GM10266 (cell line): ENCODE measurements at regions not wholly inside any gene's neighbourhood (a gene's known extent, or its start where the extent isn't known, plus 50 kb on each side); places are given as distances from the start of the nearest gene placed in this dataset.

Source experiments
- DNase-seq: peaks from one replicate; pipeline ENCODE4 v3.0.0; 2012; ENCODE audit errors: extremely low spot score
- TF ChIP-seq, protein P1 (sequence below): IDR thresholded peaks from 2 replicates; pipeline ENCODE4 v1.5.1; 2012; ENCODE audit warnings: mild to moderate bottlenecking, low read depth; ENCODE audit not compliant: control insufficient read depth, insufficient read depth; ENCODE audit errors: missing control alignments

DNA sequence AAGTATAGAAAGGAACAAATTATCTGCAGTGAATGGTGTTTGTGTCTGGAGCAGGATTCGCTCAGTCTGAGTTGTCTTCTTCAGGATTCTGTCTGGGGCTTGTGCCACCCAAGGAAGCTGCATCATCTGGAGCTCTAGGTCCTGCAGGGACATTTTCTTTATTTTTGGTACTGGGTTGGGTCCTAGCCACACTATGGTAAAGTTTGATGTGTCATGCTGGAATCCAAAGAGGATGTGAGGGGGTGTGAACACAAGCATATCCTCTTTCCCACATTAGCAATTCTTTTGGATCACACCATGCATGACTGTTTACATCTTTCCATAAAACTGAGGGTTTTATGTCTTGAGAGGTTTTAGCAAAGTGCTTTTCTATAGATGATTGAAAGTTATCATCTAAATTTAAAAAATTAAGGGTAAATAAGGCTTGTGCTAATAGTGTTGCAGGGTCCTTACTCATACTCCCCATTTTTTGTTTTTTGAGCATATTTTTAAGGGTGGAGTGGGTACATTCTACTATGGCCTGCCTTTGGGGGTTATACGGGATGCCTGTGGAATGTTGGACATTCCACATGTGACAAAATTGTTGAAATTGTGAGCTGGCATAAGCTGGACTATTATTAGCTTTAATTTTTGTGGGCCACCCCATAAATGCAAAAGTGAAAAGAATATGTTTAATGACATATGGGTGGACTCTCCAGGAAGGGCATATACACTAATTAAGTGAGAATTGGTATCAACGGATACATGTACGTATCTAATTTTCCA is 152.0 kb upstream of the HMCN1 start:
- DNase-seq: no peak
- TF ChIP-seq, protein P1, sequence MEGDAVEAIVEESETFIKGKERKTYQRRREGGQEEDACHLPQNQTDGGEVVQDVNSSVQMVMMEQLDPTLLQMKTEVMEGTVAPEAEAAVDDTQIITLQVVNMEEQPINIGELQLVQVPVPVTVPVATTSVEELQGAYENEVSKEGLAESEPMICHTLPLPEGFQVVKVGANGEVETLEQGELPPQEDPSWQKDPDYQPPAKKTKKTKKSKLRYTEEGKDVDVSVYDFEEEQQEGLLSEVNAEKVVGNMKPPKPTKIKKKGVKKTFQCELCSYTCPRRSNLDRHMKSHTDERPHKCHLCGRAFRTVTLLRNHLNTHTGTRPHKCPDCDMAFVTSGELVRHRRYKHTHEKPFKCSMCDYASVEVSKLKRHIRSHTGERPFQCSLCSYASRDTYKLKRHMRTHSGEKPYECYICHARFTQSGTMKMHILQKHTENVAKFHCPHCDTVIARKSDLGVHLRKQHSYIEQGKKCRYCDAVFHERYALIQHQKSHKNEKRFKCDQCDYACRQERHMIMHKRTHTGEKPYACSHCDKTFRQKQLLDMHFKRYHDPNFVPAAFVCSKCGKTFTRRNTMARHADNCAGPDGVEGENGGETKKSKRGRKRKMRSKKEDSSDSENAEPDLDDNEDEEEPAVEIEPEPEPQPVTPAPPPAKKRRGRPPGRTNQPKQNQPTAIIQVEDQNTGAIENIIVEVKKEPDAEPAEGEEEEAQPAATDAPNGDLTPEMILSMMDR: no peak

DNA sequence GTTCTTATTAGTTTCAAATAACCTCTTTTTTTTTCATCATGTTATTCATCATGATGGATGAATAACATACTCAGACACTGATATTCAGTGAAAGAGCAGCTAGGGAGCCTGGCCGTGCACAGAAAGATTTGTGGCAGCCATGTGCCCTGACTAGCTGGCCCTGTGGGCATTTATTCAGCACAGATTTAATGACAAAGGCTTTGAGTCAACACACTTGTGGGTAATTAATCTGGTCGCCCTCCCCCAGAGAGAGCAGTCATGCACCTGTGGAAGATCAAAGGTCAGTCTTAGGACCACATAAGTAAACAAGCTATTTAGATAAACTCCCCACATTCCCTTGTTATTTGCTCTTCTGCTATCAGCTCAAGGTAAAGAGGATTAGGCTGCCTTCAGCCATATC is 153.2 kb upstream of the HMCN1 start:
- DNase-seq: no peak
- TF ChIP-seq, protein P1: no peak

DNA sequence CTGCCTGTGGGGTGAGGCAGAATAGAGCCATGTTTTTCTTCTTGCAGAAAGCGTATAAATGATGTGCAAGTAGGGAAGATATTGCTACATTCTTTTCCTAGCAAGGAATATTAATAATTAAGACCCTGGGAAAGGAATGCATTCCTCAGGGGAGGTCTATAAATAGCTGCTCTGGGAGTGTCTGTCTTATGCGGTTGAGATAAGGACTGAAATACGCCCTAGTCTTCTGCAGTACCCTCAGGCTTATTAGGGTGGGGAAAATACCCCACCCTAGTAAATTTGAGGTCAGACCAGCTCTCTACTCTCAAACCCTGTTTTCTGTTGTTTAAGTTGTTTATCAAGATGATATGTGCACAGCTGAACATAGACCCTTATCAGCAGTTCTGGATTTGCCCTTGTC is 155.9 kb upstream of the HMCN1 start:
- DNase-seq: no peak
- TF ChIP-seq, protein P1: no peak

DNA sequence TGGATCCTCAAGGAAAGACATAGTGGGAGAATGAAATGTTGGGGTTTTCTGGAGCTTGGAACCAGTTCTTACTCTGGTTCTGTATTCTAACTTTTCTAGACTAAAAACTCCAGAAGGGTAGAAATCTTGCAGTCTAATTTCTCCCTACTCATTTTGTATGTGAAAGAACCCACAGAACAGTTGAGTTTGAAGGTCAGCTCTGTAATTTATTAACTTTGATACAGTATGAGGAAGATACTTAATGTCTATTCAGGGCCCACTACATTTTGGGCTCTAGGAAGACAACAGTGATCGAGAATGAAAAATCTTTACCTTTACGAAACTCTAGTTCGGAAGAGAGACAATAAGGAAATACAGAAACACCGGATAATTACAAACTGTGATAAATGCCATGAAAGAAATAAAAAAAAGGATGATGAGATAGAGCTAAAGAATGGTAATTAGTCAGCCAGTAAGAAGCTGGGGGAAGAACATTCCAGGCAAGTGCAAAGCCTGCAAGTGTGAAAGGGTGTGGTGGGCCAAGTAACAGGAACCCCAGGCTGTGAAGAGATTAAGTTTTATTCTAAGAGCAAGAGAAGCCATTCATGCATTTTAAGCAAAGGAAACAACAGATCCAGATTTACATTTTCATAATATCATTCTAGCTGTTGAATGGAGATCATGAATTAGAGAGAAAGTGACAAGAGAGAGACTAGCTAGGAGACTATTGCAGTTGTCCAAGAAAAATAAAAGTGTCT is 159.9 kb upstream of the HMCN1 start:
- TF ChIP-seq, protein P1: no peak
- DNase-seq: no peak

DNA sequence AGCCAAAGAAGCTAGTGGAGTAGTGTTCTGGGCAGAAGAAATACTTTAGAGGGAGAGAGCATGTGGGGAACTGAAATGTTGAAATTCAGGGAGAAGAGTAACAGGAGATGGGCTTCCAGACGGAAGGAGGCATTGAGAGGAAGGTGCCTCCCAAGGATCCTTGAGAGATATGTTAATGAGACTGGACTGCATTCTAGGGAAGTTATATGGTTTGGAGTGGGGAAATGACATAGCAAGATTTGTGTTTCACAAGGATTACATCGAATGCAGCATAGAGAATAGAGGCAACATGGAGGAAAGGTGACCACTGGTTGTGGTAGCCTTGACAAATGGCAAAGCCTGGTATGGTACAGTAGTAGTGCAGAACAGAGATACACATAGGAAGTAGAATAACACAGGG is 160.5 kb upstream of the HMCN1 start:
- TF ChIP-seq, protein P1: no peak
- DNase-seq: no peak

DNA sequence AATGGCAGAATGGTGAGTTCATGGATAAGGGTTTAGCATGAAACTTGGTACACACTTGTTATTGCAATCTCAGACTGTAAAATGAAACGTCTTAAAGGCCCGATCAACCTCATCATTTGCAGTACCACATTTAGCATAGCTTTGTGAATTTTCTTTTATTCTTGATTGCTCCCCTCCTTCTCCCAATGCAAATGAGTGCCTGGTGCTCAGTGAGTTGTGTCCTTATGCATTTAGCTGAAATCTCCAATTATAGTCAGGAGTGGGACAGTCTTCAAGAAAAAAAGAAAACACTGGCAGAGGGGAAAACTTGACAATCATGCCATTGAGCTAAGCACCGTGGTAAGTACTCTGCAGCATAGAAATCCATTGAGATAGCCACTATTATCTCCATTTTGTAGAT is 161.0 kb upstream of the HMCN1 start:
- no peak for DNase-seq
- TF ChIP-seq, protein P1: no peak

DNA sequence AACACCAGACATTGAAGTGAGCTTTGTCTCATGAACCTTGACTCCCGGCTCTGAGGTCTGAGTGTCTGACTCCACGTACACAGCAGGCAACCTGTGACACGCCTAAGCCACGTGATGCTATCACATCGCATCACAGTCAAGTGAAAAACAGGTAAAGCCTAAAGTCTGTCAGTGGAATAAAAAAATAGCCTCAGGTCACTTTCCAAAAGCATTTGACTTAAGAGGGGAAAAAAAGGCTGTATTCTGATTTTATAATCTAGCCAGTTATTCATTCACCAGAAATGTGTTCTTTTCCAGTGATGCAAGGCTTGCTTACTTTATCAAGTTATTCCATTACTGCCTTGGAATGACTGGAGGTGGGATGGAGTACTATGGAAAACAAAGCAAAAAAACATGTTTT is 163.2 kb upstream of the HMCN1 start:
- TF ChIP-seq, protein P1: no peak
- no peak for DNase-seq
